Germinal center (tissue), 1 donor: ENCODE measurements at regions not wholly inside any gene's neighbourhood (a gene's known extent, or its start where the extent isn't known, plus 50 kb on each side); places are given as distances from the start of the nearest gene placed in this dataset.

ENCODE experiments used
- DNase-seq: peaks from one replicate; pipeline ENCODE4 v3.0.0; 2012; ENCODE audit warnings: mixed read lengths, low spot score

- DNase-seq = no peak
These were observed 82.4 kb upstream of the ZIC3 start for GRCh38 chrX:137483554-137483953.

DNA sequence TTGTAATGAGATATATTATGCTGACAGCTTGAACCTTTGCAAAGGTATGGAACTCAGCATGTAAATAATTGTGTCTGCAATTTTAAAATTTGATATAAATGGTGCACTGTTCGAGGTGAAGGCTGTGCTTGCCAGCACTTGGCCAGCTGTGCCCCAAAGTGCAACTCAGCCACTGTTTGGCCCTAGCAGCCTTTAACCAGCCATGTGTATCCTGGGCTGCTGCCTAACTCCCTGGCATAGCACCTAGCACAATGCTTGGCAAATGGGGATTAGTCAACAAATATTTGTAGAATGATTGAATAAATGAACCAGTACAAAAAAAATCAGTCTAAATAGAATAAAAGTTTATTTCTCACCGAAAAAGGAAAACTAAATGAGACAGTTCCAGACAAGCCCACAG lies 83.8 kb upstream of the ZIC3 start:
- no peak for DNase-seq

GRCh38 chrX:137479386-137479785 lies 86.5 kb upstream of the ZIC3 start:
- DNase-seq = no peak

GRCh38 chrX:137441711-137442110 lies 124.2 kb upstream of the ZIC3 start:
- no peak for DNase-seq

DNA sequence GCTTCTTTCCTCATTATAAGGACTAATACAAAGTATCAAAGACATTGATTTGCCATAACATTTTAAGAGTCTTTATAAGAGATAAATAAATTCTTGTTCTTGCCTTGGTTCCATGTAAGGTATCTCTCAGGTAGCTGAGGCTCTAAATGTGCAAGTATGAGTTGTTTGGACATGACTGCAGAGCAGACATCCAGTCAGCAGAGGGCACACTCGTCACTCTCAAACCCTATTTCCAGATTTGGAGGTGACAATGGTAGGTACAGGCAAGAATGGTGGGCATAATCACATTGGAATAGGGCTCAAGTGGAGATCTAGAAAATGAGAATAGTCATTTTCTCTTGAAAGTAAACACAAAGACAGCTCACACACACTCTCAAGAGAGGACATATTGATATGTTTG lies 133.3 kb upstream of the ZIC3 start:
- DNase-seq = no peak

DNA sequence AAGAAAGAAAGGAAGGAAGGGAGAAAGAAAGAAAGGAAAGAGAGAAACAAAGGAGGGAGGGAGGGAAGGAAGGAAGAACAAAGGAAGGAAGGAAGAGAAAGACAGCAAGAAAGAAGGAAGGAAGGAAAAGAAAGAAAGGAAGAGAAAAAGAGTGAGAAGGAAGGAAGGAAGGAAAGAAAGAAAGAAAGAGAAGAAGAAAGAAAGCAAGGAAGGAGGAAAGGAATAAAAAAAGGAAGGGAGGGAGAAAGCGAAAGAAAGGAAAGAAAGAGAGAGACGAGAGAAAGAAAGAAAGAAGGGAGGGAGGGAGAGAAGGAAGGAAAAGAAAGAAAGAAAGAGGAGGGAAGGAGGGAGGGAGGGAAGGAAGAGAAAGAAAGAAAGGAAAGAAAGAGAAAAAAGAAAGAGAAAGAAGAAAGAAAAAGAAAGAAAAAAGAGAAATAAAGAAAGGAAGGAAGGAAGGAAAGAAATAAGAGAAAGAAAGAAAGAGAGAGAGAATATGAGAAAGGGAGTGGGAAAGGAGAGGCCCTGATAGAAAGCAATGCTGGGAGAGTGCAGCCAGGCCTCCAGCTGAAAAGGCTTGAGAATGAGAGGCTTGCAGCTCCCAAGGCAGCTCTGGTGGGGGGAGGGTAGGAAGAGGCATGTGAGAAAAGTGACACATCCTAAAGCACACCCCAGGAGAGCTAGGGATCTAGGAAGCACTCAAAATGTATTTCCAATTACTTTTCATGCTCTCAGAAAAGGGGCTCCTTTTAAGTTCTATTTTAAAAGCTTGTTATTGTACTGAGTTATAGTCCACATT lies 134.0 kb upstream of the ZIC3 start:
- DNase-seq = no peak

GRCh38 chrX:137430984-137431475 lies 134.9 kb upstream of the ZIC3 start:
- no peak for DNase-seq

DNA sequence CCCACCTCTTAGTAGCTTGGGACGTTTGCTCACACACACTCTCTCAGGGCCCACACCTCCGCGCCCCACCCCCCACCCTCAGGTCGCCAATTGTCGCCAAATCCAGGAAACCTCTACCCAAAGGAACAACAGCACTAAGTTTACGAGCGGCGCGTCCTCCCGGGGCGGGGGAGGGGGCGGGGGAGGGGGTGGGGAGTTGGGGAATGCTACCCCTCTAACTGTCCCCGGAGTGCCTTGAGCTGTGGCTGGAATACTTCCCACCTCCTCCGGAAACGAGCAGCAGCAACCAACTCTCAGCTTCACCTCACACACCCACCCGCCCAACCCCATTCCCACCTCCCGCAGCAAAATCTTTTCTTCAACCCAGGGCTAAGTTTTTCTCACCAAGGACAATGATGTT lies 135.6 kb upstream of the ZIC3 start:
- DNase-seq = no peak

DNA sequence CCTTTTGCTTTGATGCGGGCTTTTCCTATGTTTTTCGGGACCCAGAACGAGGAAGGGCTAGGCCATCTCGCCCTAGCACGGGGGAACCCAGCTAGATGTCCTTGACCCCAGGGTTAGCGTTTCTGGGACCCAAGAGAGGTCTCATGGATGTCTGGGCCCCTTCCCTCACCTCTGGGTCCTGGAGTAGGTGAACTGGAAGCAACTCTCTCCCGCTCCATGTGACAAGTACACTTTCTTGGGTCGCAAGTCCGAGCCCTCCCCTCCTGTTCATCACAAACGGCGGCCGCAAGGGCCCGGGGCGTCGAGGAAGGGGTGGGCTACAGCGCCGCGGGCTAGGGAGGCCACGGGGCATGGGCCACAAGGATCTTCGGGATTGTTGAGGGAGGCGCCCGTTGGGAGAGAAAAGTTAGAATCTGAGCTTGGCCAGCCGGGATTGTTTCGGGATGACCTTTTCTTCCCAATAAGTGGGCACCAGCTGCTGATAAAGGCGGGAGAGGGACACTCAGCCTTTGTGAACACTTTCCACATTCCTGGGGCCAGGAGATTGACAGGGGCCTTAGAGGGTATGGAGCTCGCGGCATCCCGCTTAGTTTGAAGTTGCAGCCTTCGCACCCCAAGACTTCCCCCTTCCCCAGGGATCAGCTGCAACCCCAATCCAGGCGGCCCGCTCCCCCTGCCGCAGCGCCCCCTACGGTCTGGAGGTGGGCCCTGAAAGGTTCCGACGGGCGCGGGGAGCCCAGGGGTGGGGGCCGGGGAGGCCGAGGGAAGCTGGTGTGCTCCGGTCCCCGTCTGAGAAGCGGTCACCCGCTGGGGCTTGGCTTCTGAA lies 136.9 kb upstream of the ZIC3 start:
- no peak for DNase-seq

- no peak for DNase-seq
These were observed 137.7 kb upstream of the ZIC3 start for GRCh38 chrX:137428221-137428661.

DNA sequence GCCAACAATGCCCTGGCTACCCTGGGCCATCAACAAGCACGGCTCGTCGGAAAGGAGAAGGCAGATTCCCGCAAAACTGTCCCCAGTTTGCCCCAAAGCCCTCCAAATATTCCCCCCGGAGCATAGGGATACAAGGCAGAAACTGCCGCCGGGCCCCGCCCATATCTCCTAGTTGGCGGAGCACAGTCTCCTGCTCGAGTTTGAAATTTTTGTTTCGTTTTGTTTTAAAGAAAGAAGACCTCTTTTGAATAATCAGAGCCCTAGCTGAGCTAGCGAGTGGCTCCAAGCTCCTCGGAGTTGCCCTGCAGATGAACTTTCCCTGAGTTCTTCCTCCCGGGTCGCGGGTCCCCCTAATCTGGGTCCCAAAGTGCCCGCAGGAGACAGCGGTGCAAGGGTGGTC lies 138.1 kb upstream of the ZIC3 start:
- no peak for DNase-seq

- DNase-seq = no peak
These were observed 138.5 kb upstream of the ZIC3 start for GRCh38 chrX:137427426-137427778.

DNA sequence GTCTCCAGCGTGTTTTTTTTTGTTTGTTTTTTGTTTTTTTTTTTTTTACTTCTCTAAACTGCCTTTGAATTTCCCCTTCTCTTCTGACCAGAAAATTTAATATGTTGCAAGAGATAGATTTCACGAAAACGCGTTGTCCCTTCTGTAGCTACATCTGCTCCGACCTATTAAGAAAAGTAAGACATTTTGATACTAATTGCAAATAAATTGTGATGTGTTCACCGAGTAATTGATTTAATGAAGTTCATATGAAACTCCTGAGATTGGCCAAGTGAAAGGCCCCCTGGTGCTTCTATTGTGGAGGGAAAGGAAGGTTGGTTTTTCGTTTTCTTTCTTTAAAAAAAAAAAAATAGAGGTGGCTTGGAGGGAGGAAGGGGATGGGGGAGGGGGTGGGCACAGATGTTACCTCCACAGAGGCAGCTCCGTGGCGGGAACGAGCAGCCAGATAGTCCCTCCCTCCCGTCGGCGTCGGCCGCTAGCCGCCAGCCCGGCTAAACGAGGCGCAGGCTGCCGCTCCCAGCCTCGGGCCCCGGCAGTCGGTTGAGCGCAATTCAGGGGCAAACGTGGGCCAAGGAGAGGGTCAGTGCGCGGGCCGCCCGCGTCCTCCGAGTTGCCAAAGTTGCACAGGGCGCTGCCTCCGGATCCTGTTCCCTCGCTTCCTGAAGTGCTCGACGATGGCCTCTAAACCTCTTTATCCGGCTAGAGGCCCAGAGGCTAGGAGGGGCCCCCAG lies 139.1 kb upstream of the ZIC3 start:
- DNase-seq = no peak

- DNase-seq = no peak
These were observed 139.9 kb upstream of the ZIC3 start for GRCh38 chrX:137425986-137426385.

GRCh38 chrX:137425273-137425902 lies 140.5 kb upstream of the ZIC3 start:
- DNase-seq = no peak

DNA sequence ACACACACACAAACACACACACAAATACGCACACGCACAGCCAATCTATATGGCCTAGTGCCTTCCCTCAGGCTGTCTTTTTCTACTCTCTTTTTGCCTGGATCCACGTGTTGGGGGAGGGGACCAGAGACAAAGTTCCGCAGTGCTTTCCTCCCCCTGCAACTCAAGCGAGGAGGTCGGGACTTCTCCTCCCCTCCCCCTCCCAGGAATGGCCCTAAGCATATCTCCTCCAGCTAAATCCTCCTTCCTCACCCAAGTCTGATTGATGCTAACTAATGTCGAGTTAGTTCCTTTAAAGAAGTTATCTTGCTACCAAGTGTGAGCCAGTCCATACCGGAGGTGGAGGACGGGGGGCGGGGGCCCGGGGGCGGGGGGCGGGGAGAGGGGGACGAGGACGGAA lies 141.2 kb upstream of the ZIC3 start:
- DNase-seq = no peak

- DNase-seq = no peak
These were observed 142.7 kb upstream of the ZIC3 start for GRCh38 chrX:137423241-137423640.

- no peak for DNase-seq
These were observed 147.8 kb upstream of the ZIC3 start for GRCh38 chrX:137418086-137418485.

- DNase-seq = no peak
These were observed 152.7 kb upstream of the ZIC3 start for GRCh38 chrX:137413190-137413589.

GRCh38 chrX:137405449-137406140 lies 160.3 kb upstream of the ZIC3 start:
- no peak for DNase-seq

- no peak for DNase-seq
These were observed 164.8 kb upstream of the ZIC3 start for GRCh38 chrX:137401092-137401491.

GRCh38 chrX:137387646-137388045 lies 178.3 kb upstream of the ZIC3 start:
- no peak for DNase-seq
